GM18502 (cell line): ENCODE measurements at regions not wholly inside any gene's neighbourhood (a gene's known extent, or its start where the extent isn't known, plus 50 kb on each side); places are given as distances from the start of the nearest gene placed in this dataset.
"Not testable (repeated sequence)": the region's sequence is repeated elsewhere in the genome, so short reads cannot be mapped to it uniquely, and the experiment has no call there.

Experiments used
- ATAC-seq: cut with Tn5 transposase; IDR thresholded peaks from one replicate; pipeline ENCODE4 v1.9.1; 2021; ENCODE audit warnings: mild to moderate bottlenecking; ENCODE audit not compliant: unreplicated experiment, poor library complexity

- ATAC-seq = no peak
These were observed 298.0 kb upstream of the PMFBP1 start for GRCh38 chr16:72469932-72470331.

- no peak for ATAC-seq
These were observed 296.6 kb upstream of the PMFBP1 start for GRCh38 chr16:72468582-72468981.

GRCh38 chr16:72467157-72467759 lies 295.3 kb upstream of the PMFBP1 start:
- ATAC-seq = no peak

GRCh38 chr16:72464597-72465368 lies 292.8 kb upstream of the PMFBP1 start:
- ATAC-seq = no peak

GRCh38 chr16:72464052-72464451 lies 292.1 kb upstream of the PMFBP1 start:
- ATAC-seq = no peak

GRCh38 chr16:72458035-72458434 lies 286.1 kb upstream of the PMFBP1 start:
- no peak for ATAC-seq

GRCh38 chr16:72457243-72457940 lies 285.4 kb upstream of the PMFBP1 start:
- ATAC-seq = no peak

GRCh38 chr16:72455743-72456659 lies 284.0 kb upstream of the PMFBP1 start:
- ATAC-seq = no peak

- ATAC-seq = not testable (repeated sequence)
These were observed 281.9 kb upstream of the PMFBP1 start for GRCh38 chr16:72453856-72454255.

- ATAC-seq = no peak
These were observed 272.7 kb upstream of the PMFBP1 start for GRCh38 chr16:72444696-72445095.

GRCh38 chr16:72443809-72444208 lies 271.9 kb upstream of the PMFBP1 start:
- ATAC-seq = no peak

GRCh38 chr16:72442385-72443158 lies 270.6 kb upstream of the PMFBP1 start:
- ATAC-seq = no peak

GRCh38 chr16:72437891-72438290 lies 265.9 kb upstream of the PMFBP1 start:
- no peak for ATAC-seq

GRCh38 chr16:72434159-72434558 lies 262.2 kb upstream of the PMFBP1 start:
- no peak for ATAC-seq

GRCh38 chr16:72430121-72430520 lies 258.2 kb upstream of the PMFBP1 start:
- ATAC-seq = no peak

- no peak for ATAC-seq
These were observed 257.7 kb upstream of the PMFBP1 start for GRCh38 chr16:72429671-72430081.

GRCh38 chr16:72428681-72429376 lies 256.9 kb upstream of the PMFBP1 start:
- ATAC-seq = no peak

- no peak for ATAC-seq
These were observed 255.9 kb upstream of the PMFBP1 start for GRCh38 chr16:72427783-72428331.
